Parathyroid adenoma (tissue), 2 donors: ENCODE measurements at regions not wholly inside any gene's neighbourhood (a gene's known extent, or its start where the extent isn't known, plus 50 kb on each side); places are given as distances from the start of the nearest gene placed in this dataset.

Experiments
- H2AFZ ChIP-seq: fragments of 300-600 bp; sonication (generic); one replicate; pipeline ENCODE4 v1.7.0; 2017; ENCODE audit warnings: antibody characterized with exemption, mild to moderate bottlenecking
- H3K27ac ChIP-seq: fragments of 300-600 bp; sonication (generic); one replicate; pipeline ENCODE4 v1.7.0; 2017
- H3K27me3 ChIP-seq: fragments of 300-600 bp; sonication (generic); one replicate; pipeline ENCODE4 v1.7.0; 2017; ENCODE audit warnings: low read length; ENCODE audit not compliant: control insufficient read depth, insufficient read depth
- H3K36me3 ChIP-seq: fragments of 300-600 bp; sonication (generic); one replicate; pipeline ENCODE4 v1.7.0; 2017; ENCODE audit warnings: low read length; ENCODE audit not compliant: control insufficient read depth, insufficient read depth
- H3K4me1 ChIP-seq: fragments of 300-600 bp; sonication (generic); one replicate; pipeline ENCODE4 v1.7.0; 2017; ENCODE audit warnings: control low read depth
- H3K4me2 ChIP-seq: fragments of 300-600 bp; sonication (generic); one replicate; pipeline ENCODE4 v1.7.0; 2017; ENCODE audit warnings: low read length
- H3K4me3 ChIP-seq: fragments of 300-600 bp; sonication (generic); one replicate; pipeline ENCODE4 v1.7.0; 2017; ENCODE audit warnings: low read depth, low read length
- H3K79me2 ChIP-seq: fragments of 300-600 bp; sonication (generic); one replicate; pipeline ENCODE4 v1.7.0; 2017; ENCODE audit warnings: control low read depth
- H3K9ac ChIP-seq: fragments of 300-600 bp; sonication (generic); one replicate; pipeline ENCODE4 v1.7.0; 2017; ENCODE audit warnings: mild to moderate bottlenecking
- H3K9me3 ChIP-seq: fragments of 300-600 bp; sonication (generic); one replicate; pipeline ENCODE4 v1.7.0; 2017; ENCODE audit warnings: low read length; ENCODE audit not compliant: control insufficient read depth
- CTCF ChIP-seq: fragments of 300-600 bp; sonication (generic); IDR thresholded peaks from one replicate; pipeline ENCODE4 v1.7.0; 2017; ENCODE audit warnings: antibody characterized with exemption, mild to moderate bottlenecking
- donor health status: primary hyperparathyroidism.

- H3K4me1 ChIP-seq, result no peaks in the 10 kb centered on the region
- H3K4me3 ChIP-seq, result no peak overlapping the region
- H3K27ac ChIP-seq, result no peak overlapping the region
- H3K27me3 ChIP-seq, result no peaks in the 10 kb centered on the region
- H2AFZ ChIP-seq, result no peak overlapping the region
- H3K9me3 ChIP-seq, result no peaks in the 10 kb centered on the region
- no peak for TF ChIP-seq CTCF
- no peak overlapping the region for H3K9ac ChIP-seq
- H3K79me2 ChIP-seq, result no peaks in the 10 kb centered on the region
- no peak overlapping the region for H3K4me2 ChIP-seq
- H3K36me3 ChIP-seq, result no peaks in the 10 kb centered on the region
Observed at GRCh38 chr1:239139801-239140200, 246.6 kb upstream of the CHRM3 start.

GRCh38 chr1:239128541-239128940 is 257.8 kb upstream of the CHRM3 start:
- Histone ChIP-seq H3K79me2 (no peaks in the 10 kb centered on the region), H3K27ac (no peak overlapping the region), H3K4me2 (no peak overlapping the region), H3K36me3 (no peaks in the 10 kb centered on the region), H3K27me3 (no peaks in the 10 kb centered on the region), H3K9ac (no peak overlapping the region), H3K9me3 (no peaks in the 10 kb centered on the region), H3K4me1 (no peaks in the 10 kb centered on the region), H2AFZ (no peak overlapping the region), H3K4me3 (no peak overlapping the region)
- no peak for TF ChIP-seq CTCF

- no peak for TF ChIP-seq CTCF
- Histone ChIP-seq H3K9ac (no peak overlapping the region), H3K36me3 (no peaks in the 10 kb centered on the region), H2AFZ (no peak overlapping the region), H3K9me3 (no peaks in the 10 kb centered on the region), H3K79me2 (no peaks in the 10 kb centered on the region), H3K27ac (no peak overlapping the region), H3K4me3 (no peak overlapping the region), H3K4me2 (no peak overlapping the region), H3K27me3 (no peaks in the 10 kb centered on the region), H3K4me1 (no peaks in the 10 kb centered on the region)
Observed at GRCh38 chr1:239126884-239127283, 259.5 kb upstream of the CHRM3 start.

- H3K9ac ChIP-seq, result no peak overlapping the region
- no peak for TF ChIP-seq CTCF
- no peaks in the 10 kb centered on the region for H3K79me2 ChIP-seq
- no peaks in the 10 kb centered on the region for H3K4me1 ChIP-seq
- H3K4me2 ChIP-seq, result no peak overlapping the region
- H3K36me3 ChIP-seq, result no peaks in the 10 kb centered on the region
- no peak overlapping the region for H3K27ac ChIP-seq
- H3K27me3 ChIP-seq, result no peaks in the 10 kb centered on the region
- no peak overlapping the region for H3K4me3 ChIP-seq
- H3K9me3 ChIP-seq, result no peaks in the 10 kb centered on the region
- H2AFZ ChIP-seq, result no peak overlapping the region
Observed at GRCh38 chr1:239125893-239126292, 260.5 kb upstream of the CHRM3 start.

GRCh38 chr1:239125027-239125426 is 261.3 kb upstream of the CHRM3 start:
- Histone ChIP-seq H3K36me3 (no peaks in the 10 kb centered on the region), H3K4me3 (no peak overlapping the region), H3K9ac (no peak overlapping the region), H3K27me3 (no peaks in the 10 kb centered on the region), H2AFZ (no peak overlapping the region), H3K4me1 (no peaks in the 10 kb centered on the region), H3K4me2 (no peak overlapping the region), H3K79me2 (no peaks in the 10 kb centered on the region), H3K9me3 (no peaks in the 10 kb centered on the region), H3K27ac (no peak overlapping the region)
- no peak for TF ChIP-seq CTCF
